PC-9 (cell line): ENCODE measurements at regions not wholly inside any gene's neighbourhood (a gene's known extent, or its start where the extent isn't known, plus 50 kb on each side); places are given as distances from the start of the nearest gene placed in this dataset.

Source experiments
- BruUV-seq: library from RNA; stranded (reverse); fragments of 400-500 nt; replicated peaks from 2 replicates; lab custom pipeline; 2021; lab: Mats Ljungman, UMichigan
- CTCF ChIA-PET: fragments of 300-600 bp; sonication (Branson Sonifier 250); formaldehyde crosslinking; loops from one replicate; lab custom pipeline; 2022; ENCODE audit warnings: antibody characterized with exemption; lab: Charles Lee
- POLR2A ChIA-PET: fragments of 300-600 bp; sonication (Branson Sonifier 250); formaldehyde crosslinking; loops from one replicate; lab custom pipeline; 2022; ENCODE audit warnings: antibody characterized with exemption; ENCODE audit not compliant: unreplicated experiment; lab: Charles Lee
- DNase-seq, 2 experiments: peaks; one replicate each; pipeline versions ENCODE4 v3.0.0 to v3.0.0-alpha.2; 2015 to 2022; ENCODE audit warnings: mixed read lengths in 1 of 2
- H2AFZ ChIP-seq: fragments of 200-600 bp; sonication (generic); 2 replicates; pipeline ENCODE4 v1.8.1; 2017; ENCODE audit warnings: antibody characterized with exemption
- H3F3A ChIP-seq: fragments of 200-600 bp; sonication (generic); 2 replicates; pipeline ENCODE4 v1.8.1; 2017; ENCODE audit warnings: antibody characterized with exemption, mild to moderate bottlenecking, low read depth; ENCODE audit not compliant: insufficient read depth
- H3K27ac ChIP-seq: fragments of 200-600 bp; sonication (generic); 2 replicates; pipeline ENCODE4 v1.6.1; 2016; ENCODE audit warnings: mixed run types
- H3K27me3 ChIP-seq: fragments of 200-600 bp; sonication (generic); 2 replicates; pipeline ENCODE4 v1.6.1; 2016; ENCODE audit warnings: low read depth, mixed run types; ENCODE audit not compliant: insufficient read depth
- H3K36me3 ChIP-seq: fragments of 200-600 bp; sonication (generic); 2 replicates; pipeline ENCODE4 v1.6.1; 2016; ENCODE audit warnings: low read depth, mixed run types
- H3K4me1 ChIP-seq: fragments of 200-600 bp; sonication (generic); replicated peaks from 2 replicates; pipeline ENCODE4 v1.6.1; 2016; ENCODE audit warnings: mixed run types; ENCODE audit not compliant: insufficient read depth
- H3K4me2 ChIP-seq: fragments of 200-600 bp; sonication (generic); 2 replicates; pipeline ENCODE4 v1.6.1; 2017; ENCODE audit warnings: mixed run types
- H3K4me3 ChIP-seq: fragments of 200-600 bp; sonication (generic); 2 replicates; pipeline ENCODE4 v1.6.1; 2016; ENCODE audit warnings: mixed run types
- H3K79me2 ChIP-seq: fragments of 200-600 bp; sonication (generic); 2 replicates; pipeline ENCODE4 v1.6.1; 2017; ENCODE audit warnings: low read depth, mixed run types
- H3K9me2 ChIP-seq: fragments of 200-600 bp; sonication (generic); 2 replicates; pipeline ENCODE4 v1.8.1; 2017; ENCODE audit warnings: mild to moderate bottlenecking; ENCODE audit not compliant: insufficient read depth
- H3K9me3 ChIP-seq: fragments of 200-600 bp; sonication (generic); 2 replicates; pipeline ENCODE4 v1.8.1; 2016; ENCODE audit warnings: low read depth; ENCODE audit not compliant: insufficient read depth
- H4K20me1 ChIP-seq: fragments of 200-600 bp; sonication (generic); 2 replicates; pipeline ENCODE4 v1.8.1; 2017; ENCODE audit not compliant: insufficient read depth
- CTCF ChIP-seq: fragments of 200-600 bp; sonication (generic); conservative IDR thresholded peaks from 2 replicates; pipeline ENCODE4 v1.6.1; 2017; ENCODE audit warnings: mixed run types, antibody characterized with exemption, mild to moderate bottlenecking, moderate library complexity
- EZH2 ChIP-seq: fragments of 200-600 bp; sonication (generic); IDR thresholded peaks from 2 replicates; pipeline ENCODE4 v1.8.0; 2017; ENCODE audit warnings: antibody characterized with exemption, low read depth
- intact Hi-C: fragments of 100-400 bp; cut with micrococcal nuclease; formaldehyde crosslinking; loops from one replicate; pipeline ENCODE4 v1.10.0; 2022; ENCODE audit not compliant: unreplicated experiment

- no peak for DNase-seq
- no TSS peak for BruUV-seq
- no peak for TF ChIP-seq CTCF
- no peak for TF ChIP-seq EZH2
- H3K79me2 ChIP-seq = no peaks in the 10 kb centered on the region
- no peaks in the 10 kb centered on the region for H3K9me2 ChIP-seq
- H3K36me3 ChIP-seq = no peaks in the 10 kb centered on the region
- no peak overlapping the region for H3K27ac ChIP-seq
- H4K20me1 ChIP-seq = no peaks in the 10 kb centered on the region
- no peak overlapping the region for H2AFZ ChIP-seq
- ChIA-PET CTCF (no interaction called here), POLR2A (no interaction called here)
- no peaks in the 10 kb centered on the region for H3K9me3 ChIP-seq
- H3K27me3 ChIP-seq = peaks cover 28% of the 10 kb centered on the region; the same call in 1 of the 2 replicates
- no peak overlapping the region for H3K4me2 ChIP-seq
- intact Hi-C loops = no loop called here
- no peaks in the 10 kb centered on the region for H3F3A ChIP-seq
- no peaks in the 10 kb centered on the region for H3K4me1 ChIP-seq
- H3K4me3 ChIP-seq = no peak overlapping the region
Observed at GRCh38 chr9:85158512-85158911, 489.0 kb downstream of the NTRK2 start.

GRCh38 chr9:85157772-85158171 is 488.2 kb downstream of the NTRK2 start:
- intact Hi-C loops = no loop called here

GRCh38 chr9:85156652-85157051 is 487.1 kb downstream of the NTRK2 start:
- ChIA-PET CTCF (no interaction called here), POLR2A (no interaction called here)
- Histone ChIP-seq H3K36me3 (no peaks in the 10 kb centered on the region), H3K27me3 (peaks cover 33% of the 10 kb centered on the region; the same call in 1 of the 2 replicates), H3F3A (no peaks in the 10 kb centered on the region), H3K9me2 (no peaks in the 10 kb centered on the region), H3K27ac (no peak overlapping the region), H2AFZ (no peak overlapping the region), H3K4me1 (no peaks in the 10 kb centered on the region), H3K4me2 (no peak overlapping the region), H3K79me2 (no peaks in the 10 kb centered on the region), H3K4me3 (no peak overlapping the region), H3K9me3 (no peaks in the 10 kb centered on the region), H4K20me1 (no peaks in the 10 kb centered on the region)
- TF ChIP-seq CTCF (no peak), EZH2 (no peak)
- intact Hi-C loops = no loop called here
- DNase-seq = no peak
- no TSS peak for BruUV-seq

More at GRCh38 chr9:85157772-85158171, 488.2 kb downstream of the NTRK2 start:
- Histone ChIP-seq H3K4me2 (no peak overlapping the region), H3K4me3 (no peak overlapping the region), H3K79me2 (no peaks in the 10 kb centered on the region), H3K9me2 (no peaks in the 10 kb centered on the region), H3K4me1 (no peaks in the 10 kb centered on the region), H3K9me3 (no peaks in the 10 kb centered on the region), H3F3A (no peaks in the 10 kb centered on the region), H3K27me3 (peaks cover 33% of the 10 kb centered on the region; the same call in 1 of the 2 replicates), H3K27ac (no peak overlapping the region), H3K36me3 (no peaks in the 10 kb centered on the region), H2AFZ (no peak overlapping the region), H4K20me1 (no peaks in the 10 kb centered on the region)
- ChIA-PET POLR2A (no interaction called here), CTCF (no interaction called here)
- no TSS peak for BruUV-seq
- TF ChIP-seq EZH2 (no peak), CTCF (no peak)
- no peak for DNase-seq
